Urothelium cell line (cell line): ENCODE measurements at regions not wholly inside any gene's neighbourhood (a gene's known extent, or its start where the extent isn't known, plus 50 kb on each side); places are given as distances from the start of the nearest gene placed in this dataset.

Source experiments
- DNase-seq: peaks from one replicate; pipeline ENCODE4 v3.0.0; 2011; ENCODE audit warnings: low spot score, mixed read lengths
- FAIRE-seq: peaks from 2 replicates; lab custom pipeline; 2011; peaks lifted over from hg19 to GRCh38; lab: Jason Lieb, UNC

- no peak for DNase-seq
- no peak for FAIRE-seq
Observed at GRCh38 chr5:41670854-41671479, 160.6 kb upstream of the PLCXD3 start.

- DNase-seq (no peak), FAIRE-seq (no peak)
Observed at GRCh38 chr5:41670216-41670615, 159.8 kb upstream of the PLCXD3 start.

DNA sequence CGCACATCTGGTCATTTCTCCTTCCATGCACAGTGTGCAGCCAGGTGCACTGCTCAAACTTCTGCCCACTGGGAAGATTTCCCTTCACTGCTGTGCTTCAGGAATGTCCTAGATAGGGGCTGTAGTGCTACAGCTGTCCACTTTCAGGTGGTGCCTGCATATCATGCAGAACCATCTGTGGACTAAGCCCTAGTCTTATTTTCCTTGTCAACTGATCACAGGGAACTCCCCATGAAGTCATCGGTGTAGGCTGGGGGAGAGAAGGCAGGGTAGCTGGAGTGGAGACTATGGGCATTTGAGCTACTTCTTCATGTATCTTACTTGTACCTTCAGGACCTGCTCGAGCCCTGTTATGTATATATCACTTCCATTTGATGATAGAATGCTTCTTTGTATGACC, 150.9 kb upstream of the PLCXD3 start:
- FAIRE-seq, result no peak
- DNase-seq, result no peak

DNA sequence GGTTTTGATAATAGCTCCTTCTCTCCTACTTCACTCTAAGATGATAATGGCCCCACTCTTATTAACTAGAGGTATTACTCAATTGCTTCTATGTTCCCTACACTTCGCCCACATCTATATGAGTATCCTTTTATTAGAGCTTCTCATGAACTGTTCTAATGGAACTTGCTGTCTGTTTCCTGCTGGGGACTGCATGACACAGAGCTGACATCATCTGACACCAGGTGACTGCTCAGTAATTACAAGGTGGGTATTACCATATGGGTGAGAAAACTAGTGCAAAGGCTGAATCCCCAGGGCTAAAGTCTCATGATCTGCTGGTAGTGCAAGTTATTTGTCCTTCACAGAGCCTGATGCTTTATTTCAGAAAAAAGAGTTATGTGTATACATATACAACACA, 146.2 kb upstream of the PLCXD3 start:
- no peak for DNase-seq
- no peak for FAIRE-seq

GRCh38 chr5:41650131-41650530, 139.7 kb upstream of the PLCXD3 start:
- FAIRE-seq (no peak), DNase-seq (no peak)

GRCh38 chr5:41649659-41650058, 139.3 kb upstream of the PLCXD3 start:
- DNase-seq (no peak), FAIRE-seq (no peak)

DNA sequence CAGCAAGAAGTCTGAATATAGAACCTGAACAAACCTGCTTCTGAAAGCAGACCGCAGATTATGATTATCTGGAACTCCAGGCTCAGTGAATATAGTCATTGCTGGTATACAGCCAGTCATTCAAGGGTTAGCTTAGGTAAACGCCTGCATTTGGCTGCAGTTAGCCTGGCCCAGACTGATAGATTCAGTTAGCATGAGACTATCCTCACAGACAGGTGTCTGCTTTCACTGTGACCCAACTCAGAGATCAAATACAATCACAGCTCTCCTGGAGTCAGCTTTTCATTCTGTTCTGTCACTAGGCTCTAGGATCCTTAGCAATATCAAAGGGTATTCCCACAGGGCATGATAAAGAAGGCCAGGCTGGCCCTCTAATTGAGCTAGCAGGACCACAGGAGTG, 138.6 kb upstream of the PLCXD3 start:
- no peak for DNase-seq
- no peak for FAIRE-seq

DNA sequence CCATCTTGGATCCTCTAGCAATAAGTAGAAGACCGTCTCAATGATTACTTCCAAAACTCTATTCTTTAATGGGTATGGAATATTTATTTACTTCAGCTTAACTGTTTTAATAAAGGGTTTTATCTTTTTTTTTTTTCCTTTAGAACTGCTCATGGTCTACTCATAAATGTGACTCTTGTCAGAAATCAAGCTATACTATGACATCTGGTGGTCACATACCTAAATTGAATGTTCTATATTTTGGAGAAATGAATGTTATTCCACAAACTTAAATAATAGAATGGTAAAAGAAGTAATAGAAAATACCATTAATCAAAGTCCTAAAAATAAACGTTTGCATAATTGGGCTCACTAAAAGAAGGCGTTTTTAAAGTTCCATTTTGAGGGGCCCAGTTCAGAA, 131.2 kb upstream of the PLCXD3 start:
- FAIRE-seq, result no peak
- DNase-seq, result no peak

- FAIRE-seq (no peak), DNase-seq (no peak)
Observed at GRCh38 chr5:41638685-41639084, 128.3 kb upstream of the PLCXD3 start.

DNA sequence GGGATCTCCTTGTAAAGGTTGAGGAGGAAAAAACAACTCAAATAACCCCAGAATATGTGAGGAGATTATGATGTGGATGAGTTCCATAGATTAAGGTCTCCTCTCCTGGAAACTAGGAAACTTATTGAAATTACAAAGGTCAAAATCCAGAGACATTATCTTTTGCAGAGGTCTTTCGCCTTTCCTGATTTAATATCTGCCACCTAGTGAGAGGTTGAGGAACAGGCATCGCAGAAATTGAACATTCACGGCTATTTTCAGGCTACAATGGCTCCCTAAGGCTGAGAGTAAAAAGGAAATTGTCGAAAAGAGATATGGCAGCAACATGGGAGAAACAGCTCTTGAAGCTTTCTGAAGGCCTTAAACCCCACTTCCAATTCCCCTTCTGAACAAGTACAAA, 127.5 kb upstream of the PLCXD3 start:
- FAIRE-seq (no peak), DNase-seq (peak; percentile 20)

GRCh38 chr5:41637424-41637823, 127.0 kb upstream of the PLCXD3 start:
- FAIRE-seq (no peak), DNase-seq (no peak)

- peak; percentile 41 for DNase-seq
- peak; percentile 35 for FAIRE-seq
Observed at GRCh38 chr5:41636605-41637004, 126.2 kb upstream of the PLCXD3 start.

GRCh38 chr5:41629897-41630296, 119.5 kb upstream of the PLCXD3 start:
- DNase-seq (no peak), FAIRE-seq (no peak)

DNA sequence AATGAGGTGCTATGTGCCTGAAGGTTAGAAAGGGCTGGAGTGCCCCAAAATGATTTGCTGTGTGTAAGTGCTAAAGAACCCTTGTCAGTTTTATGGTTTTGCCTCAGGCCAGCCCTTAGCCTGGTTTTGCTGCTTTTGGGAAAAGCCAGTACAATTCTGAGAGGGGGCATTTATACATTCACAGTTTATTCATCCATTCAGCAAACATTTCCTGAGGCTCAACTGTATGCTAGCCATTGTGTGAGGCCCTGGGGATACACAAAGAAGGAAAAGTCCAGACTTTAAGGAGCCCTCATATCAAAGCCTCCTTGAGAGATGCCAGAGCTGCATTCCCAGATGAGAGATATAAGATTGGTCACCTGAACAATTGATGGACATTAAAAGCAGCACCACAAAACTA, 115.2 kb upstream of the PLCXD3 start:
- DNase-seq, result no peak
- FAIRE-seq, result no peak

DNA sequence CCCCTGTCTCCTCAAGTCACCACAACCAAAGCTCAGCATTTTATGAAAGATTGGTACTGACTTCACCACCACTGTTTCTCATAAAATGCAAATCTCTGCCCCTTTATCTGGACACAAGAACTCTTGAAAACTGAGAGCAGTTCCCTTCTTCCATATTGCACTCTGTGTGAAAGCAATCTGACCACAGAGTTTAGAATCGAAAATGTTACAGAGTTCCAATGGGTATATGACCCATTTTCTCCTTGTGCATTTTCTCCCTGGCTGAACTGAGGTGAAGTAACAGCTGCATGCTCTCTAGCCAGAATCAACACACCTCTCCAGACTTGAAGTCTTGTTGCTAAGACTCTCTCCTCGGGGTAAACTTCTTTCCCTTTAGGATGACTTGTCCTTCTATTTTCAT, 111.0 kb upstream of the PLCXD3 start:
- DNase-seq (no peak), FAIRE-seq (no peak)

DNA sequence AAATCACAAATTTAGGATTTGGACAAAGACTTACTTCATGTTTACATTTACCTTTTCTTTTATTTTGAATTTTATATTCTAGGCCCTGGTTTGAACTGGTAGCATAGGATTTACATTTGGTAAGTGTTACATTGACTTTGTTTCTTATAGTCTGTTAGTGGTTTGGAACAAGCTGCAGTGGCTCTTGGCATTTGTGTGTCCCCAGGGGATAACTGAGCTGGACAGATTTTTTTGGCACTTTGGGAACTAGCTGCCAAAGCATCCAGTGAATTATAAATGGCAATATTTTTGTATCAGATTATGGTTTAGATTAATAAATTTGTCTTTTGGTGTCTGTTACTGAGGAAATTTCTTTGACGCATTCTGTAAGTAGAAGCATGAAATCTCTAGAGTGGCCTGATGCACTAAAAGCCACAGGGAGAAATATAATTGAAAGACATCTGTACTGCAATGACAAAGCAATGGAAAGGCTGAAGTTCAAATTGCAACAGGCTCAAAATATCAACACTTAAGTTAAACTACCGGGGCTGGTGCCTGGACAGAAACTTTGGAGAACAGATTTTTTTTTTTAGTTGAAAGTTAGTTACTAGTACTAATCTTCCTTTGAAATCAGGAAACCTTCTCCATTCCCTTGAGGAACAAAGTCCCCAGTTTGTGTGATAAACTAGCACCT, 107.6 kb upstream of the PLCXD3 start:
- DNase-seq (no peak), FAIRE-seq (no peak)

DNA sequence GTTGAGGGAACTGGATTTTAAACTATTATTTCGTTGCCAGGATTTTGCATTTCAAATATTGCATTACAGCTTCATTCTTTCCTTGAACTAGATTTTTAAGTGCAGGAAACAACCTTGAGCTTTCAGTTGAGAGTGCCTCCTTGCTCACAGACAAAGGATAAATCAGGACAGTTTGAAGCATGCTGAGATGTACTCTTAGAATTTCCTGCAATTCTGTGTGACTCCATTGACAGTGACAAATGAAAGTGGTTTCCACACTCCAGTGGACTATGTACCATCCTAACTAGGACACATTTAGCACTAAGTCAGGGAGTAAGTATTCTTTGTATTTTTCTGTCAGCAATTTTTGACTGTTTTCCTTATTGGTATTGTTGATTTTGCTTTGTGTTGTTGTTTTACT, 100.0 kb upstream of the PLCXD3 start:
- DNase-seq, result no peak
- no peak for FAIRE-seq

DNA sequence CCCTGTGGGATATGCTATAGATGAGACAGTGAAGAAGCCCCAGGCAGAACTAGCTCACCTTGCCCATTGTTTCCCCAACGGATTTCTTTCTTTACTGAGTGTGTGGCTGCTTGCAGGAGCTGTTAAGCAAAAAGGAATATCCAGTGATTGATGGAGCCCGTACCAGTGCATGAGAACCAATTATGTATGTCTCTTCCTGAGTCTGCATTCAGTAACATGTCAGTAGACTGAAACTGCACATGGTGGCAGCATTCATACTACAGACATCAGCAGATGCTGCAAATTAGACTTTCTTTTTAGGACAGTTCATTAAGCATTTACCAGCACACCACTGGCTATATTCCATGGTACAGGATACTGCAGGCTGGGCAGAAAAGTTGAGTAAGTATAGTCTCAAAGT, 90.3 kb upstream of the PLCXD3 start:
- DNase-seq, result no peak
- FAIRE-seq, result peak; percentile 84

DNA sequence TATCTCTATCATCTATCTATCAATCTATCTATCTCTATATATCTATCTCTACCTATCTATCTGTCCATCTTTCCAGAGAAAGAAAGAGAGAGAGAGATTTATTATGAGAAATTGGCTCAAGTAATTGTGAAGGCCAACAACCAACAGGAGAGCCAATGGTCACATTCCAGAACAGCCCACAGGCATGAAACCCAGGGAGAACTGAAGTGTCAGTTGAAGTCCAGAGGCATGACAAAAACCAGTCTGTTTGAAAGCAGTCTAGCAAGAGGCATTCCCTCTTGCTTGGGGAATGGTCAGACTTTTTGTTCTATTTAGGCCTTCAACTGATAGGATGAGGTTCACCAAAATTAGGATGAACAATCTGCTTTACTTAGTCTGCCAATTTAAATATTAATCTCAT, 87.6 kb upstream of the PLCXD3 start:
- FAIRE-seq, result no peak
- no peak for DNase-seq

DNA sequence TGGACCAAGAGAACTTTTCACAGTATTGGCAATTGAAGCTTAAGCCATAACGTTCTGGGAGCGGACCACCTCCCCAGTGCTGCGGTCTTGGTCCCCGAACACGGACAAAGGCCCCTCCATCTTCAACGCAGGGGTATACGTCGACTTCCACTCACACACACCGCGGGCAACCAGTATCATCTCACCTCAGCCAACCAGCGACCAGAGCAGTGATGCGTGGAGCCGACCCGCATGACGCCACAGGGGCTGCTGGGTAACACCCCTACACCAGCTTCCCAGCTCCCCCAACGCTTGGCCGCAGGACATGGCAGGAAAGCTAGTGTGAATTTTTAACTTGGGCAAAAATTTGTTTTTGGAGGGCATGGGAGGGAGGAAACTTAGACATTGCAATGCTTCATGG, 77.3 kb upstream of the PLCXD3 start:
- FAIRE-seq, result no peak

DNA sequence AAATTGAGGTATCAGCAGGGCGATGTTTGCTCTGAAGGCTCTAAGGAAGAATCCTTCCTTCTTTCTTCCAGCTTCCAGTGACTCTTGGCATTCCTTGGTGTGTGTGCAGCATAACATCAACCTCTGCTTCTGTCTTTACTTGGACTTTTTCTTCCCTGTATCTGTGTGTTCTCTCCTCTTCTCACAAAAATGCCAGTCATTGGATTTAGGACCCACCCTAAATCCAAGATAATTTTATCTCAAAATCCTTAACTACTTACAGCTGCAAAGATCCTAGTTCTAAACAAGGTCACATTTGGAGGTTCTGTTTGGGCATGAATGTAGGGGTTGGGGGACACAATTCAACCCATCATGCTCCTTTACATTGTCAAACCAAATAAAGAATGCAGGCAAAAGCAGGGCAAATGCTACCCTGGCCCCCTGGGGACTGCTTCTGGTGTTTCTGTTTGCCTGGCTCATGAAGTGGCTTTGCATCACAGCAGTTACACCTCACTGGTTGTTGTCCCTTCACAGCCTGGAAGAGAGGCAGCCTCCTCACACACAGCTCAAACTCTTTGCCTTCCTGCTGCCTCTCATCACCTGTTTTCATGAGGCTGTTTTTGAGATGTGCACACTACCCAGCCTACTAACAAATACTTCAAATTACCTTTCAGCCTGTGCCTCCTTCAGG, 64.8 kb upstream of the PLCXD3 start:
- FAIRE-seq (no peak), DNase-seq (no peak)

More for the DNA sequence above, 77.3 kb upstream of the PLCXD3 start:
- DNase-seq, result no peak

GRCh38 chr5:41574391-41574790, 64.0 kb upstream of the PLCXD3 start:
- DNase-seq, result no peak
- no peak for FAIRE-seq
